HepG2 (cell line): ENCODE measurements at regions not wholly inside any gene's neighbourhood (a gene's known extent, or its start where the extent isn't known, plus 50 kb on each side); places are given as distances from the start of the nearest gene placed in this dataset.

Experiments
- ATAC-seq: fragments of 200-7000 bp; cut with Tn5 transposase; 3 replicates; pipeline ENCODE4 v1.9.1; 2020; ENCODE audit warnings: mild to moderate bottlenecking, moderate library complexity
- BruUV-seq: library from RNA; stranded (reverse); fragments of 400-500 nt; replicated peaks from 2 replicates; lab custom pipeline; 2021; lab: Mats Ljungman, UMichigan
- CTCF ChIA-PET: fragments of 300-600 bp; formaldehyde crosslinking; extraction: SDS; loops from one replicate; lab custom pipeline; 2021; ENCODE audit warnings: low total read pairs, inconsistent platforms, low intra/inter-chr PET ratio; lab: Yijun Ruan, JAX
- POLR2A ChIA-PET: fragments of 350-600 bp; sonication (Branson Sonifier 250); formaldehyde crosslinking; loops from one replicate; lab custom pipeline; 2020; ENCODE audit warnings: antibody characterized with exemption, inconsistent platforms; lab: Yijun Ruan, JAX
- DNase-seq: peaks from one replicate; pipeline ENCODE4 v3.0.0-alpha.2; 2015; ENCODE audit warnings: low spot score
- FAIRE-seq: peaks from 3 replicates; lab custom pipeline; 2011; peaks lifted over from hg19 to GRCh38; lab: Jason Lieb, UNC
- H2AFZ ChIP-seq: one replicate; pipeline ENCODE4 v1.6.1; 2011; ENCODE audit warnings: low read length, inconsistent platforms
- H3K27ac ChIP-seq: fragments of 300-600 bp; 3 replicates; pipeline ENCODE4 v1.8.0; 2011; ENCODE audit warnings: mixed run types, mild to moderate bottlenecking, mixed read lengths, low read length, inconsistent platforms; ENCODE audit not compliant: insufficient read depth; ENCODE audit errors: extremely low read length
- H3K27me3 ChIP-seq, 2 experiments: fragments of 200-600 bp in 1 of 2; 2 replicates in 1 of 2; 3 replicates in 1 of 2; pipeline versions ENCODE4 v1.6.0 to v1.8.0; 2011; ENCODE audit warnings: low read length in 2 of 2, mild to moderate bottlenecking in 2 of 2, moderate library complexity in 2 of 2, inconsistent platforms in 1 of 2; ENCODE audit not compliant: insufficient read depth in 2 of 2, control insufficient read depth in 1 of 2
- H3K36me3 ChIP-seq, 2 experiments: fragments of 200-600 bp in 1 of 2; replicated peaks in 1 of 2; 2 replicates in 1 of 2; 3 replicates in 1 of 2; pipeline versions ENCODE4 v1.5.1 to v1.8.0; 2011; ENCODE audit warnings: low read length in 2 of 2, inconsistent platforms in 1 of 2; ENCODE audit not compliant: insufficient read depth in 2 of 2, control insufficient read depth in 1 of 2
- H3K4me1 ChIP-seq: 2 replicates; pipeline ENCODE4 v1.5.1; 2012; ENCODE audit warnings: low read length, inconsistent platforms; ENCODE audit not compliant: insufficient read depth
- H3K4me2 ChIP-seq: 2 replicates; pipeline ENCODE4 v1.6.0; 2011; ENCODE audit warnings: low read depth, low read length, inconsistent platforms
- H3K4me3 ChIP-seq, 3 experiments: fragments of 200-600 bp in 1 of 3; sonication (generic), shearing (Covaris generic) in 1 of 3; replicated peaks in 1 of 3; 2 replicates each; pipeline ENCODE4 v1.5.1; 2011 to 2016; ENCODE audit warnings: low read length in 3 of 3, inconsistent platforms in 2 of 3, low read depth in 2 of 3, mild to moderate bottlenecking in 2 of 3, control low read depth in 1 of 3, mixed read lengths in 1 of 3; ENCODE audit not compliant: insufficient read depth in 1 of 3
- H3K79me2 ChIP-seq: one replicate; pipeline ENCODE4 v1.6.1; 2011; ENCODE audit warnings: low read length, inconsistent platforms; ENCODE audit not compliant: insufficient read depth
- H3K9ac ChIP-seq: 2 replicates; pipeline ENCODE4 v1.6.0; 2011; ENCODE audit warnings: mild to moderate bottlenecking, low read depth, low read length, inconsistent platforms; ENCODE audit not compliant: insufficient read depth
- H3K9me3 ChIP-seq: 2 replicates; pipeline ENCODE4 v1.5.1; 2012; ENCODE audit warnings: mild to moderate bottlenecking, low read length
- H4K20me1 ChIP-seq: 2 replicates; pipeline ENCODE4 v1.6.0; 2011; ENCODE audit warnings: inconsistent platforms, mild to moderate bottlenecking, low read length, moderate library complexity; ENCODE audit not compliant: insufficient read depth
- CAMTA2 ChIP-seq: sonication (generic); formaldehyde crosslinking; IDR thresholded peaks from 2 replicates; pipeline ENCODE4 v1.4.0; 2020; ENCODE audit warnings: mild to moderate bottlenecking, missing genetic modification reagents, borderline replicate concordance
- GPN1 ChIP-seq: sonication (generic); formaldehyde crosslinking; IDR thresholded peaks from 2 replicates; pipeline ENCODE4 v1.5.1; 2020; ENCODE audit warnings: missing genetic modification reagents, borderline replicate concordance
- MIXL1 ChIP-seq: IDR thresholded peaks from 2 replicates; pipeline ENCODE4 v1.6.1; 2016
- NR2F2 ChIP-seq: IDR thresholded peaks from 2 replicates; pipeline ENCODE4 v1.6.1; 2012; ENCODE audit warnings: low read depth, inconsistent platforms, borderline replicate concordance
- PRPF4 ChIP-seq: fragments of 200-400 bp; formaldehyde crosslinking; IDR thresholded peaks from 2 replicates; pipeline ENCODE4 v1.6.1; 2016; ENCODE audit warnings: low read length, low read depth; ENCODE audit not compliant: poor library complexity, severe bottlenecking
- RFX3 ChIP-seq: IDR thresholded peaks from 2 replicates; pipeline ENCODE4 v1.6.1; 2016; ENCODE audit warnings: missing biosample characterization, missing genetic modification reagents
- RFX5 ChIP-seq: IDR thresholded peaks from 2 replicates; pipeline ENCODE4 v1.6.1; 2011; ENCODE audit warnings: low read depth, low read length, improper control_type of control experiment
- TARDBP ChIP-seq: sonication (generic); formaldehyde crosslinking; IDR thresholded peaks from 2 replicates; pipeline ENCODE4 v1.8.0; 2022; ENCODE audit warnings: mild to moderate bottlenecking, missing genetic modification reagents
- ZNF577 ChIP-seq: sonication (generic); formaldehyde crosslinking; IDR thresholded peaks from 2 replicates; pipeline ENCODE4 v1.4.0; 2020; ENCODE audit warnings: mild to moderate bottlenecking, low read depth, missing genetic modification reagents, borderline replicate concordance
- ZSCAN30 ChIP-seq: sonication (generic); formaldehyde crosslinking; IDR thresholded peaks from 2 replicates; pipeline ENCODE4 v1.5.0; 2020; ENCODE audit warnings: mild to moderate bottlenecking, missing genetic modification reagents
- WGBS: methylation state at CpG from one replicate; pipeline ENCODE4 v1.1.6; 2017; ENCODE audit warnings: low lambda C conversion rate; 5-methylcytosine and 5-hydroxymethylcytosine counted together
- in situ Hi-C: cut with HindIII; loops from 2 replicates; pipeline ENCODE4 v1.10.0; 2017; ENCODE audit warnings: low pct_unique_long_range_greater_than_20kb; ENCODE audit not compliant: extremely low pct_ligation_motif_present
- intact Hi-C: fragments of 100-400 bp; cut with micrococcal nuclease; formaldehyde crosslinking; loops from one replicate; pipeline ENCODE4 v1.10.0; 2022; ENCODE audit not compliant: unreplicated experiment
- TF ChIP-seq, protein P1 (sequence below), 2 experiments: sonication (generic) in 1 of 2; formaldehyde crosslinking in 1 of 2; IDR thresholded peaks; 2 replicates each; pipeline versions ENCODE4 v1.6.1 to v1.9.0; 2014 to 2022; ENCODE audit warnings: antibody characterized with exemption in 1 of 2, borderline replicate concordance in 1 of 2, inconsistent platforms in 1 of 2, low read depth in 1 of 2, missing genetic modification reagents in 1 of 2
- TF ChIP-seq, protein P2 (sequence below): sonication (generic); formaldehyde crosslinking; IDR thresholded peaks from 2 replicates; pipeline ENCODE4 v1.4.0; 2020; ENCODE audit warnings: missing genetic modification reagents

DNA sequence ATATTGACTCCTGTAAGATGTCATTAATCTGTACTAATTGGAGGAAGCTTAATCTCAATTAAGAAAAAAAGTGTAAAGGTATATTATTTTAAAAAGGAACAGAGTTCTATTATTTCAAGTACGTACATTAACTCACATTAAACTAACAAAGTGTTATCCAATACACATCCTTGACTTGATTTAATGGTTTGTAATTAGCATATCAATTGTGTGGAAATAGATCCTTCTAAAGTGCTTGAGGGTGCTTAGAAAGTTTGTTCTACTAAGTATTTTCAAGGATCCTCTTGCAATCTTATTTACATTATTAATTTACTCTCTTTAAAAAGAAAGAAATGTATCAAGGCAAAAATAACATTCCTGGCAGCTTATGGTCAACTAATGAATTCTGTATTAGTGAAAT lies 720.3 kb downstream of the KCNJ3 start:
- Histone ChIP-seq H3K9ac (no peak overlapping the region), H3K9me3 (peaks cover 16% of the 10 kb centered on the region; the same call in 1 of the 2 replicates), H3K27me3 (no peaks in the 10 kb centered on the region), H2AFZ (no peak overlapping the region), H3K79me2 (no peaks in the 10 kb centered on the region), H3K4me1 (no peaks in the 10 kb centered on the region), H3K4me2 (no peak overlapping the region), H3K4me3 (no peak overlapping the region), H3K27ac (no peak overlapping the region), H4K20me1 (no peaks in the 10 kb centered on the region), H3K36me3 (no peaks in the 10 kb centered on the region)
- BruUV-seq, result no TSS peak
- POLR2A ChIA-PET, result no interaction called here
- ATAC-seq (no peak), FAIRE-seq (no peak), DNase-seq (no peak)
- TF ChIP-seq NR2F2 (no peak), GPN1 (CRISPR knock-in tag) (no peak), PRPF4 (no peak), RFX3 (no peak), ZSCAN30 (CRISPR knock-in tag) (no peak), CAMTA2 (no peak), ZNF577 (CRISPR knock-in tag) (no peak), MIXL1 (CRISPR knock-in tag) (no peak), TARDBP (no peak), RFX5 (no peak)
- TF ChIP-seq, protein P1, sequence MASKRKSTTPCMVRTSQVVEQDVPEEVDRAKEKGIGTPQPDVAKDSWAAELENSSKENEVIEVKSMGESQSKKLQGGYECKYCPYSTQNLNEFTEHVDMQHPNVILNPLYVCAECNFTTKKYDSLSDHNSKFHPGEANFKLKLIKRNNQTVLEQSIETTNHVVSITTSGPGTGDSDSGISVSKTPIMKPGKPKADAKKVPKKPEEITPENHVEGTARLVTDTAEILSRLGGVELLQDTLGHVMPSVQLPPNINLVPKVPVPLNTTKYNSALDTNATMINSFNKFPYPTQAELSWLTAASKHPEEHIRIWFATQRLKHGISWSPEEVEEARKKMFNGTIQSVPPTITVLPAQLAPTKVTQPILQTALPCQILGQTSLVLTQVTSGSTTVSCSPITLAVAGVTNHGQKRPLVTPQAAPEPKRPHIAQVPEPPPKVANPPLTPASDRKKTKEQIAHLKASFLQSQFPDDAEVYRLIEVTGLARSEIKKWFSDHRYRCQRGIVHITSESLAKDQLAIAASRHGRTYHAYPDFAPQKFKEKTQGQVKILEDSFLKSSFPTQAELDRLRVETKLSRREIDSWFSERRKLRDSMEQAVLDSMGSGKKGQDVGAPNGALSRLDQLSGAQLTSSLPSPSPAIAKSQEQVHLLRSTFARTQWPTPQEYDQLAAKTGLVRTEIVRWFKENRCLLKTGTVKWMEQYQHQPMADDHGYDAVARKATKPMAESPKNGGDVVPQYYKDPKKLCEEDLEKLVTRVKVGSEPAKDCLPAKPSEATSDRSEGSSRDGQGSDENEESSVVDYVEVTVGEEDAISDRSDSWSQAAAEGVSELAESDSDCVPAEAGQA (IDR thresholded peaks at IDR 0.05; ENCODE audit: low read depth), result no peak
- TF ChIP-seq, protein P1 (CRISPR knock-in tag; IDR thresholded peaks at IDR 0.05; ENCODE audit: borderline replicate concordance), result no peak
- TF ChIP-seq, protein P2, sequence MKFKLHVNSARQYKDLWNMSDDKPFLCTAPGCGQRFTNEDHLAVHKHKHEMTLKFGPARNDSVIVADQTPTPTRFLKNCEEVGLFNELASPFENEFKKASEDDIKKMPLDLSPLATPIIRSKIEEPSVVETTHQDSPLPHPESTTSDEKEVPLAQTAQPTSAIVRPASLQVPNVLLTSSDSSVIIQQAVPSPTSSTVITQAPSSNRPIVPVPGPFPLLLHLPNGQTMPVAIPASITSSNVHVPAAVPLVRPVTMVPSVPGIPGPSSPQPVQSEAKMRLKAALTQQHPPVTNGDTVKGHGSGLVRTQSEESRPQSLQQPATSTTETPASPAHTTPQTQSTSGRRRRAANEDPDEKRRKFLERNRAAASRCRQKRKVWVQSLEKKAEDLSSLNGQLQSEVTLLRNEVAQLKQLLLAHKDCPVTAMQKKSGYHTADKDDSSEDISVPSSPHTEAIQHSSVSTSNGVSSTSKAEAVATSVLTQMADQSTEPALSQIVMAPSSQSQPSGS, result no peak
- intact Hi-C loops (no loop called here), in situ Hi-C loops (no loop called here)
- 4% methylated on average over 1 of the region's 1 CpG for WGBS
- CTCF ChIA-PET, result no interaction called here
